GM18870 (cell line): ENCODE measurements at regions not wholly inside any gene's neighbourhood (a gene's known extent, or its start where the extent isn't known, plus 50 kb on each side); places are given as distances from the start of the nearest gene placed in this dataset.

Source experiments
- ATAC-seq: cut with Tn5 transposase; IDR thresholded peaks from one replicate; pipeline ENCODE4 v1.9.1; 2021; ENCODE audit warnings: moderate library complexity; ENCODE audit not compliant: unreplicated experiment

- no peak for ATAC-seq
These were observed 208.1 kb upstream of the PHYHIPL start for GRCh38 chr10:58968389-58968755.

- ATAC-seq: no peak
These were observed 206.9 kb upstream of the PHYHIPL start for GRCh38 chr10:58969576-58969975.

GRCh38 chr10:58970160-58970915 is 206.1 kb upstream of the PHYHIPL start:
- ATAC-seq: no peak

GRCh38 chr10:58971211-58971610 is 205.2 kb upstream of the PHYHIPL start:
- no peak for ATAC-seq

GRCh38 chr10:58971796-58972491 is 204.5 kb upstream of the PHYHIPL start:
- ATAC-seq: no peak

GRCh38 chr10:58972576-58973234 is 203.7 kb upstream of the PHYHIPL start:
- no peak for ATAC-seq

- ATAC-seq: no peak
These were observed 203.2 kb upstream of the PHYHIPL start for GRCh38 chr10:58973235-58973595.

GRCh38 chr10:58976254-58976653 is 200.2 kb upstream of the PHYHIPL start:
- no peak for ATAC-seq

- ATAC-seq: no peak
These were observed 196.7 kb upstream of the PHYHIPL start for GRCh38 chr10:58979711-58980110.

- ATAC-seq: no peak
These were observed 195.5 kb upstream of the PHYHIPL start for GRCh38 chr10:58980826-58981415.

GRCh38 chr10:58981846-58982245 is 194.6 kb upstream of the PHYHIPL start:
- ATAC-seq: no peak

GRCh38 chr10:58982470-58983239 is 193.8 kb upstream of the PHYHIPL start:
- ATAC-seq: no peak

GRCh38 chr10:58985216-58985615 is 191.2 kb upstream of the PHYHIPL start:
- no peak for ATAC-seq

- no peak for ATAC-seq
These were observed 186.9 kb upstream of the PHYHIPL start for GRCh38 chr10:58989486-58990039.

- ATAC-seq: no peak
These were observed 185.8 kb upstream of the PHYHIPL start for GRCh38 chr10:58990693-58991092.

- ATAC-seq: no peak
These were observed 184.6 kb upstream of the PHYHIPL start for GRCh38 chr10:58991856-58992255.

- no peak for ATAC-seq
These were observed 183.5 kb upstream of the PHYHIPL start for GRCh38 chr10:58992830-58993460.

- ATAC-seq: peak; percentile 76
These were observed 182.8 kb upstream of the PHYHIPL start for GRCh38 chr10:58993480-58994221.

GRCh38 chr10:58994226-58995057 is 182.0 kb upstream of the PHYHIPL start:
- no peak for ATAC-seq
